ENCODE measurements at regions not wholly inside any gene's neighbourhood (a gene's known extent, or its start where the extent isn't known, plus 50 kb on each side); places are given as distances from the start of the nearest gene placed in this dataset.
"Not testable (repeated sequence)": the region's sequence is repeated elsewhere in the genome, so short reads cannot be mapped to it uniquely, and the experiment has no call there.

GRCh38 chr7:1620176-1620575 is 49.9 kb upstream of the ELFN1 start:
- H3K9me3 Mint-ChIP-seq; H3K36me3 Mint-ChIP-seq (ENCODE audit: low read depth); DNase-seq; POLR2A ChIA-PET; intact Hi-C loops (cut with micrococcal nuclease); H3K4me1 Mint-ChIP-seq (ENCODE audit: low read depth); ATAC-seq; H3K27me3 Mint-ChIP-seq; CTCF ChIA-PET; H3K4me3 Mint-ChIP-seq; H3K27ac Mint-ChIP-seq: not testable (repeated sequence)

GRCh38 chr7:1619152-1620079 is 49.6 kb upstream of the PSMG3 start:
- H3K36me3 Mint-ChIP-seq (ENCODE audit: low read depth) = no peaks in the 10 kb centered on the region
- no peaks in the 10 kb centered on the region for H3K9me3 Mint-ChIP-seq
- no peaks in the 10 kb centered on the region for H3K27me3 Mint-ChIP-seq
- intact Hi-C loops (cut with micrococcal nuclease) = no loop called here
- H3K27ac Mint-ChIP-seq = no peak overlapping the region
- H3K4me1 Mint-ChIP-seq (ENCODE audit: low read depth) = no peaks in the 10 kb centered on the region
- ATAC-seq (peak; percentile 24), DNase-seq (no peak)
- POLR2A ChIA-PET = no interaction called here
- CTCF ChIA-PET = no interaction called here
- H3K4me3 Mint-ChIP-seq = no peak overlapping the region
- TF ChIP-seq CTCF (IDR thresholded peaks at IDR 0.05) = no peak

Data from activated CD8-positive, alpha-beta T cell treated with anti-CD3 and anti-CD28 coated beads for 36 hours (primary cell).